Sigmoid colon (tissue), 4 donors: ENCODE measurements at regions not wholly inside any gene's neighbourhood (a gene's known extent, or its start where the extent isn't known, plus 50 kb on each side); places are given as distances from the start of the nearest gene placed in this dataset.

Source experiments
- EP300 ChIP-seq, 4 donors: sonication (generic); formaldehyde crosslinking; IDR thresholded peaks; one replicate each; pipeline ENCODE4 v1.6.1; 2017; ENCODE audit warnings: antibody characterized with exemption in 4 of 4
- POLR2A ChIP-seq, 2 donors: fragments of 450-650 bp; IDR thresholded peaks; one replicate each; pipeline ENCODE4 v1.6.1; 2016; ENCODE audit warnings: antibody characterized with exemption in 2 of 2, mild to moderate bottlenecking in 2 of 2, moderate library complexity in 2 of 2
- POLR2AphosphoS5 ChIP-seq, 4 donors: sonication (generic); formaldehyde crosslinking; IDR thresholded peaks; one replicate each; pipeline ENCODE4 v1.6.1; 2017; ENCODE audit warnings: antibody characterized with exemption in 4 of 4
- TF ChIP-seq, protein P1 (sequence below), 4 experiments: fragments of 450-650 bp in 3 of 4; fragments of 200-600 bp in 1 of 4; IDR thresholded peaks; one replicate each; pipeline ENCODE4 v1.5.1; 2016 to 2019; ENCODE audit warnings: antibody characterized with exemption in 4 of 4, mild to moderate bottlenecking in 3 of 4, moderate library complexity in 2 of 4

- TF ChIP-seq, protein P1, sequence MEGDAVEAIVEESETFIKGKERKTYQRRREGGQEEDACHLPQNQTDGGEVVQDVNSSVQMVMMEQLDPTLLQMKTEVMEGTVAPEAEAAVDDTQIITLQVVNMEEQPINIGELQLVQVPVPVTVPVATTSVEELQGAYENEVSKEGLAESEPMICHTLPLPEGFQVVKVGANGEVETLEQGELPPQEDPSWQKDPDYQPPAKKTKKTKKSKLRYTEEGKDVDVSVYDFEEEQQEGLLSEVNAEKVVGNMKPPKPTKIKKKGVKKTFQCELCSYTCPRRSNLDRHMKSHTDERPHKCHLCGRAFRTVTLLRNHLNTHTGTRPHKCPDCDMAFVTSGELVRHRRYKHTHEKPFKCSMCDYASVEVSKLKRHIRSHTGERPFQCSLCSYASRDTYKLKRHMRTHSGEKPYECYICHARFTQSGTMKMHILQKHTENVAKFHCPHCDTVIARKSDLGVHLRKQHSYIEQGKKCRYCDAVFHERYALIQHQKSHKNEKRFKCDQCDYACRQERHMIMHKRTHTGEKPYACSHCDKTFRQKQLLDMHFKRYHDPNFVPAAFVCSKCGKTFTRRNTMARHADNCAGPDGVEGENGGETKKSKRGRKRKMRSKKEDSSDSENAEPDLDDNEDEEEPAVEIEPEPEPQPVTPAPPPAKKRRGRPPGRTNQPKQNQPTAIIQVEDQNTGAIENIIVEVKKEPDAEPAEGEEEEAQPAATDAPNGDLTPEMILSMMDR (IDR thresholded peaks at IDR 0.05) = no peak
- TF ChIP-seq EP300 (IDR thresholded peaks at IDR 0.05) = no peak
- TF ChIP-seq POLR2A (IDR thresholded peaks at IDR 0.05) = no peak
- no peak for TF ChIP-seq POLR2AphosphoS5 (IDR thresholded peaks at IDR 0.05)
These were observed 1116.7 kb upstream of the SEMA6A start for GRCh38 chr5:117691081-117691870.
